NCI-H748 treated with DMSO at 0.1 percent for 48 hours (cell line): ENCODE measurements at regions not wholly inside any gene's neighbourhood (a gene's known extent, or its start where the extent isn't known, plus 50 kb on each side); places are given as distances from the start of the nearest gene placed in this dataset.

Experiments used
- DNase-seq: peaks from one replicate; lab custom pipeline; 2025; lab: John Stamatoyannopoulos, UW

- DNase-seq, result no peak
Observed at GRCh38 chr14:98237939-98238338, 1034.1 kb downstream of the BCL11B start.

DNA sequence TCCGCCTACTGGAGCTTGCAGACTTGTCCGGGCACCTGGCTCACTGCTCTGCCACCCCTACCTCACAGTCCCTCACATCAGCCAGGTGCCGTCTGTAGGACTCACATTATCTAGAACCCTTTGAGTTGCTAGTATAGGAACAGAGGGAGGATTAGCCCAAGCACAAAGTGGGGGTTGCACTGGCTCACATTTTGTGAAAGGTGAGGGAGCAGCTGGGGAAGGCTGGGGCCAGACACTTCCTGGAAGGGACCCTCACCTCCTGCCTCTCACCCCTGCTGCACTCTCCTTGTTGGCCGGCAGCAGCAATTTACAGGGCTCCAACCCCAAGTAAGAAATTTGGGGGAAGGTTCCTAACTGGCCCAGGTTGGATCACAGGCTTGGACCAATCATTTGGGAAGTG is 1031.6 kb downstream of the BCL11B start:
- no peak for DNase-seq

DNA sequence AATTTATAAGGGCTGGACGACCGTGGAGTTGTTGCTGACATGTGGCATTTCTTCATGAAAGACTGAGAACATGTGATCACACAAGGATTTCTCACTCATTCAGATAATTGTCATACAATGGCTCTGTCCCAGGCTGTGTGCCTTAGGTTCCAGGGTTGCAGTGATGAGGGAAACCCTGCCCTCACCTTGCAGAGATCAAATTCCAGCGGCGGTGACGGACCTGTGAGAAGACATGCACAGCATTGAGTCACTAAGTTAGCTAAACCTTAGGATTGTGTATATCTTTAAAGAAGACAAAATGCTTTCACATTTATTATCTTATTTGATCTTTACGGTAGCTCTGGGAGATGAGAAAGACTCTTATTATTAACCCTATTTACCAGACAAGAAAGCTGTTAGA is 1029.1 kb downstream of the BCL11B start:
- no peak for DNase-seq

DNA sequence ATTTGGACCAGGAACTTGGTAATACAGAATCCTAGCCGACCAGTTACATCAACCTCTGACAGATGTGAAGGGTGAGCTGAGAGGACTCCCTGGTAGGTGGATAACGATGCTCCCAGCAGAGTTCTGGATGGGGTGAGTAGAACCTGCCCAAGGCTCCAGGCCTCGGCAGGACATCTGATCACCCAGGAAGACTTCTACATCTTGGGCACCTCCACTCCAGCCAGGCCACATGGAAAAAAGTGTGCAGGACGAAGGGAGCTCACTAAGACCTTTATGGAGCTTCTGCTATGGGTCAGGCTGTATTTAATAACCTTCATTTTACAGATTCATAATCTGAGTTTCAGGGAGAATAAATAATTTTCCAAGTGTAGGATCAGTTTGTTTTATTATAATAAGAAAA is 1028.7 kb downstream of the BCL11B start:
- no peak for DNase-seq

GRCh38 chr14:98244162-98244948 is 1027.6 kb downstream of the BCL11B start:
- no peak for DNase-seq

DNA sequence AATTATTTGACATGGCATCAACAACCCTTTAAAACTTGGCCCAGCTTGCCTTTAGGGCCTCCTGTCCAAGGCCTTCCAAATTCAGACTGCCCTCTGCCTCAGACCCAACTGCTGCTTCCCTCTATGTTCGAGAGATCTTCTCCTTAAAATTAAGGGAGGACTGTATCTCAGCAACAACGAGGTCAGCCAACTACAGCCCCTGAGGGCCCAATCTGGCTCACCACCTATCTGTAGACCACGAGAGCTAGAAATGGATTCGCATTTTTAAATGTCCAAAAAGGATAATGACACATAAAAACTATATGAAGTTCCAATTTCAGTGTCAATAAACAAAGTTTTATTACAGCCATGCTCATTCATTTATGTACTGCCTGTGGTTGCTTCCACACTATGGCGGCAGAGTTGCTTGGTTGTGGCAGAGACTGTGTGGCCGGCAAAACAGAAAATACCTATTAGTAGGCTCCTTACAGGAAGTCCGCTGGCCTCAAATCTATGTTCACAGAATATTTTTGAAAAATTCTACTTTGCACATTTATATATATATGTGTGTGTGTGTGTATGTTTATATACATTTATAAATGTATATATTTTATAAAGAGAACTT is 1026.9 kb downstream of the BCL11B start:
- DNase-seq, result no peak

- DNase-seq, result no peak
Observed at GRCh38 chr14:98249057-98249456, 1022.9 kb downstream of the BCL11B start.

DNA sequence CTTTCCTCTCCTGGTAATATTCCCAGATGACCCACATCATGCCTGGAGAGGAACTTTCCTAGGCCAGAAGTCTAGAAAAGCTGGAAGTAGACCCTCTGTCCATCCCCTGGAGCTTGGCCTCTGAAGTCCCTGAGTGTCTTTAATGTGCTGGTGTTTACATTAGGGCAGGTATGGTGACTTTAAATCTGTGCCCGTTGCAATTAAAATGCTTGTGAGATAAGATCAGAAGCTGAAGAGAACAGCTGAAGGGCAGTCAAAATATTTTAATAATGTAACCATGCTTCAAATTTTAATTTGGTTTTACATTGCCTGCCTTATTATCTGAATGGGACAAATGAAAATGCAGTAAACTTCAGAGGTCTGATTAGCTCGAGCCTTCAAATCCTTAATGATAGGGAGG is 1022.5 kb downstream of the BCL11B start:
- DNase-seq, result no peak

DNA sequence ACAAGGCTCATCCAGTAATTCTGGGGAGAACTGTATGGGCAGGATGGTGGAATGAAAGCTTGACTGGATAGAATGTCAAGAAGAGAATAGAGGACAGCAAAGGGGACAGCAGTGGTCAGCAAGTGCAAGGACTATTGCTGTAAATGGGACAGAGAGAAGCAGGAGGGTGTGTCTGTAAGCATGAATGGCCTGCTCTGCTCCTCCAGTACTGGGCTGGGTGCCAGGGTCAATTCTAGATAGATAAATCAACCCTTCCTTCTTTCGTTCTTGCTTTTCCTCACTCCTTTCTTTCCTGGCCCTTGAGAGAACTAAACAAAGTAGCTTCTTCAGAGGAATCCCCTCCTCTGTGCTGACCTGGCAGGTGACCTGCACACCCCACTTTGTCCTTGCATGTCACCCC is 1019.2 kb downstream of the BCL11B start:
- no peak for DNase-seq

DNA sequence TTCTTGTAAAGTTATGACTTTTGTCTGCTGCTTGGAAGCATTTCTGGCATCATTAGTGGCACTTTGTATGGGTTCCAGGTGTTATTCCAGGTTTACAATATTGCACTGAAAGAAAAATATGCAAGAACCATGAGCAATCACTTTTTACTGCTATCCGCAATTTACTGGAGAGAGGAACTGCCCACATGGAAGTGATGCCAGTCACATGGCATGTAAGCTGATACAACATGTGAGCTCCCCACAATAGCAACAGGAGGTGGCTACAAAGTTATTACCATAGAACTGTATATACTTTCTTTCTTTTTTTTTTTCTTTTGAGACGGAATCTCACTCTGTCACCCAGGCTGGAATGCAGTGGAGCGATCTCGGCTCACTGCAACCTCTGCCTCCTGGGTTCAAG is 1012.1 kb downstream of the BCL11B start:
- no peak for DNase-seq

GRCh38 chr14:98262566-98262965 is 1009.4 kb downstream of the BCL11B start:
- DNase-seq, result no peak

- DNase-seq, result no peak
Observed at GRCh38 chr14:98269533-98269932, 1002.5 kb downstream of the BCL11B start.

- no peak for DNase-seq
Observed at GRCh38 chr14:98270201-98270600, 1001.8 kb downstream of the BCL11B start.

DNA sequence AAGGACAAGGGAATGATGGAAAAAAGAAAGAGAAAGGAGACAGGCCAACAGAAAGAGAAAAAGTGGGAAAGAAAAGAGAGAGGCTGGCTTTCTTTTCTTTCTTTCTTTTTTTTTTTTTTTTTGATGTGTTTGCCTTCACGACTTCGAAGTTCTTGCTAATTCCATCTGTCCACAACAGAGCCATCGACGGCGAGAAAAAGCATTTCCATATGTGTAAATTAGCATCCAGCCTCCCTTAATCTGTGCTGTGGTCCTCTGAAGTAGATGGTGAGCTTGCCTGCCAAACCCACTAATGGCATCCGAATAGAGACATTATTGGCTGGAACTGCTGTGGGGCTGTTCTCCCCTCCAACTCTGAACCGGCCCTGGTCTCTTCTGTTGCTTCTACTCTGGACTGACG is 997.4 kb downstream of the BCL11B start:
- no peak for DNase-seq

- no peak for DNase-seq
Observed at GRCh38 chr14:98278800-98279199, 993.2 kb downstream of the BCL11B start.

DNA sequence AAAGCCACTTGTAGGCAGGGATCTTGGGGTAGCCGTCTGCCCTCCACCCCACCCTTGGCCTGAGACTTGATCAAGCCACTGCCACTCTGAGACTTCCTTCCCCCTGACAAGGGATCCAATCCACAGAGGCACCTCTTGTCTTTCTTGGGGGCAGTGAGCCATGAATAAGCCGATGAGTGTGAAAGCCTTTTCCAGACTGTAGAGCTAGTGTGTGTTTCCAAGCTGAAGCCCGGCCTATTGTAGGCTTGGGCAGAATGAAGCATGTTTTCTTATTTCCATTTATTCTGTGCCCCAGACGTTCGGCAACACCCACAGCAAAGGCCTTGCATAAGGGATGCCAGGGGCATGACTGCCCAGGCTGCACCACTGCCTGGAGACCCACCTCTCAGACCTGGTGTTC is 991.6 kb downstream of the BCL11B start:
- no peak for DNase-seq

DNA sequence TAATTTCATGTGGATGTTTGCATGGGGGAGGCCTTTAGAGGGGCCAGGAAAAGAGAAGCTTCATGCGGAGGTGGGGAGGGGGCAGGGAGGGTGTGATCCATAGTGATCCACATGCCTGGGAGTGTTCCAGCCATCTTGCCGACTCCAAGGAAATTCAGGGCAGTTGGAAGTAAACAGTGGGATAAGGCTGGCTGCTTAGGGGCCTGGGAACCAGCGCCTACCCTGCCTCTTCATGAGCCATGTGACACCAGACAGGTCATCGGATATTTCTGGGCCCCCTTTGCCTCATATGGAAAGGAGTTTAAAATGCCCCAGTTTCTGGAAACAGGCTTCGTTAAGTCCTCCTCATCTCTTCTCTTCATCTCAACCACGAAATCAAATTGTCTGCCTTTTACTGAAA is 983.2 kb downstream of the BCL11B start:
- no peak for DNase-seq

GRCh38 chr14:98290596-98290995 is 981.4 kb downstream of the BCL11B start:
- DNase-seq, result no peak

DNA sequence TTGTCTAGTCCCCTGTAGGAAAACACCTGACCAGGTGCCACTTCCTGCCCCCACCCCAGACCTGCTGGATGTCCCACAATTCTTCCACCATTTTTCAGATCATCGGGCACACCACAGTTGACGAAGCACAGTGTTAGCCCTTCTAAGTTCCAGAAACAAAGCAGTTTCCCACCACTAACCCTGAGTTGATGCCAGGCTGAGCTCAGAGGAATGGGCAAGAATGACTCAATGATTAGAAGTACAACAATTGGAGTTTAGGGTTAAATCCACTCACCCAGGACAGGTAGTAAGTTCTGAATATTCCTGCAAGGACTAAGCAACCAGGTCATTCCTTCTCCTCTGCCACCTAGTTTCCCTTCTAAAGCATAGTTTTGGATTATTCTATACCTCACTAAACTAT is 979.8 kb downstream of the BCL11B start:
- DNase-seq, result no peak

DNA sequence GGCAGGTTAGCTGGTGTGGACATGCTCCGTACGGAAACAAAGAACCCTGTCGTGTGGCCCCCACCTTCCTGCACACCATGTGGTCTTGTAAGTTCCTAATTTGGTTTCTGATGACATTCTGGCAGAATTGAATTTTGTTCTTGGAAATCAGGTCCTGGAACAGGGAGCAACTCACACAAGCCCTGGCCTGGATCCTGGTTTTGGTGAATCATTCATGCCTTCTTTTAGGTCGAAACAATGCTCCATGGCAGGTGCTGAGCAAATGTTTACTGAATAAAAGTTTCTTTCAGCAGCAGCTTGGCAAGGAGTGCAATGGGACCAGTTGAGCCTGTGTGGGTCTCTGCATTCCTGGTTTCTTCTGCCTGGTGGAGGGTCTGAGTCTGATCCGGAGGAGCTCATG is 978.4 kb downstream of the BCL11B start:
- no peak for DNase-seq

- no peak for DNase-seq
Observed at GRCh38 chr14:98296895-98297294, 975.1 kb downstream of the BCL11B start.

GRCh38 chr14:98297567-98297966 is 974.4 kb downstream of the BCL11B start:
- no peak for DNase-seq

DNA sequence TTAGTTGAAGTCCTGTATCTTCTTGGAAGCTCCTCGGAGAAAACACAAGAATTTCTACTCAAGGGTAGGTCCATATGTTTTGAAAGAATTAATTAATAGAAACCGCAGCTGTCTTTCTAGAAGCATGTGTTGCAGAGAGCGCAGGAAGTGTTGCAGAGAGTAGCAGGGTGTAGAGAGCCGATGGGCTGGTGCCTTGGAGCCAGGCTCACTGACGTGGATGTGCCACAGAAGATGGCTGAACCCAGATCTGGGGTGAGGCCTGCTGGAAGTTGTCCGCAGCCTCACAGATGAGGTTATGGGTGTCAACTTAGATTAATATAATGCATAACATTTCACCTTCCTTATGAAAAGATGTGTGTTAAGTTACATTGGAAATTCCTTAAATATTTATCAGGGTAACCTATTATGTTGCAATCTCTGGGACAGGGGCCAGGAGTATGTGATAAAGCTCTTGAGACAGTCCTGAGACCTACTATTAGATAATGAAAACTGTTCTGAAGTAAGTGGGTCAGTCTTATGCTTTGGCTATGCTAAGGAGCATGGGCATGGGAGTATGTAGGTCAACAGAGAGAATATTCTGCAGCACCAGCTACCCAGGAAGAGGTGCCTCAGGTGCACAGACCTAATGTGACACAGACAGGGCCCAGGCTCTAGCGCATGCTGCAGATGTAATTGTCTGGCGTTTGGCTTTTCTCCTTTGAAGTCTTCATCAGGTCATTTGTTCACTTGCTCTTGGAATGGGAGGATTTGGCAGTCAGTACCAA is 973.3 kb downstream of the BCL11B start:
- DNase-seq, result no peak
